SK-N-DZ (cell line): ENCODE measurements at regions not wholly inside any gene's neighbourhood (a gene's known extent, or its start where the extent isn't known, plus 50 kb on each side); places are given as distances from the start of the nearest gene placed in this dataset.

Experiments
- DNase-seq: peaks from one replicate; pipeline ENCODE4 v3.0.0-alpha.2; 2015; ENCODE audit warnings: low spot score

DNA sequence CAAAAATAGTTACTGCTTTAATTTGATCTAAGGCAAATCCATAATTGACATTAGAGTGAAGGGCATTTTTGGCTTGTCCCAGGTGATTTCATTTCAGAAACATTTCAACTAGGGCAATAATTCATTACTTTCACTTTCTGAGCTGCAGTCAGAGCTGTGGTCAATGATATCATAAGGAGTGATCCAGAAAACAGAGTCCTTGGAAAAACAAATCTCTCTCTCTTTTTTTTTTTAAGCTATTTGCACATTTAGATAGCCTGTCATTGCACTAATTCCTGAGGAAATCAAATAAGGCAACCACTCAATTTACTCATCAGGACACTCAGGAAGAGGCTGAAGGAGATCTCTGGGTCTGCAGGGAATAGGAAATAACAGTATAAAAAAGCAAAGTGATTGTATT is 269.5 kb upstream of the LRRC3B start:
- no peak for DNase-seq

DNA sequence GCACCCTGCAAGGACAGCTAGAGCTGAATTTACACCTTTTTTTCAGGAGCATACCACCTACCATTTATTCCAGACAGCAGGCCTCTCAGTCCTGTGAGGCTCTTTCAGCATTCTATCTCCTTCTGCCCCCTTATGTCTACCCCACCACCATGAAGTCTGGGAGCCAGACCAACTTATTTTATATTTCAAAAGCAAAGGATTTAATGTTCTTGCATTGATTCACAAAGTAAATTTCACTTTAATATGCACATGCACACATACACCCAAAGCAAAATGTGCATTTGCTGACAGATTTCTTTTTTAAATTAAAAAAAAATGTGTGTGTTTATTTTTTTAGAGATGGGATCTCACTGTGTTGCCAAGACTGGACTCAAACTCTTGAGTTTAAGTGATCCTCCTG is 264.2 kb upstream of the LRRC3B start:
- DNase-seq, result no peak

DNA sequence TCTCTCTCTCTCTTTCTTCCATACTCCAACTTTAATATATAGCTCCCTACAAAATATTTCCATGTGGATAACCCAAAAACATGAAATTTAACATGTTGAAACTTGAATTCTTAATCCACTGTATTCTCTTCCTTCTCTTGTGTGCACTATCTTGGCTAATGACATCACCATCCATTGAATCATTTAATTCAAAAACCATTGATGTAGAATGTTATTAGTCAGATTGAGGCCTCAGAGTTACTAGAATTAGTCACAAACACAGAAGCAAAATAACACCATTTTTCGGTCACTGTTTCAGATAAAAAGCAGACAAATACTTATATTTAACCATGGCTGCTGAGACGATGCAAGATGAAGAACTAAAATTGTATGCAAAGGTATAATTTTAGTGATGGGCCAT is 256.9 kb upstream of the LRRC3B start:
- DNase-seq, result no peak

DNA sequence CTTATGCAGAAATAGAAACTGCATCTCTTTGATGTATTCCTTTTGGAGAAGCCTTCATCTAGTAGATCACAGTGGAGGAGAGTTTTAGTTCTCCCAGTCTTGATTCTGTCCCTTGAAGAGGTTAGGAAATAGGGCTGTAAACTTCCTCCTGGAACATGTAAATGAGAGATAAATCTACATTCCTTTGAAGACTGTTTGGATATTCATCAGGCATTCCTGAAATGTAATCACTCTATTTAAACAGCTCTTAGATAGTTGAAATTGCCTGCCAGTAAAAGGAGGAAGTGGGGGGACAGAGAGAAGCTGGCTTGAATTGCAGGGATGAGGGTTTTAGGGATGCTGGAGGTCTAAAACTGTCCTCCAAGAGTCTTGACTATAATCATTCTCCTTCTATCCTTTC is 254.3 kb upstream of the LRRC3B start:
- DNase-seq, result no peak

DNA sequence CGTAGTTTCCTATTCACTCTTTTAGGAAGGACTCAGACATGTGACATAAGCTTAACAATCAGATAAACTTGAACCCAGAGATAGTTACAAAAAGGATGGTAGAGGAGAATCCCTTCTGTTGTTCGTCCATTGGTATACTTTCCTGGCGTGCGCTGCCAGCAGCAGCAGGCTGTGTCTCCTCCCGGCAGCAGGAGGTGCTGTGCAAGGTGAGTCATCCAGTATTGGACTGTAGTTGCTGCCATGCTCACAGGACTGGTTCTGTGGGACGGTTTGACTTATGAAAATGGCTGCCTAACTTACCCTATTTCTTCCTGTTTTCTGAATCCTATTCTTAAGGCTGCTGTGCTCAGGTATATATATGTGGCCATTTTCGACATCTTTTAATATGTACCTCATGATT is 253.4 kb upstream of the LRRC3B start:
- no peak for DNase-seq

DNA sequence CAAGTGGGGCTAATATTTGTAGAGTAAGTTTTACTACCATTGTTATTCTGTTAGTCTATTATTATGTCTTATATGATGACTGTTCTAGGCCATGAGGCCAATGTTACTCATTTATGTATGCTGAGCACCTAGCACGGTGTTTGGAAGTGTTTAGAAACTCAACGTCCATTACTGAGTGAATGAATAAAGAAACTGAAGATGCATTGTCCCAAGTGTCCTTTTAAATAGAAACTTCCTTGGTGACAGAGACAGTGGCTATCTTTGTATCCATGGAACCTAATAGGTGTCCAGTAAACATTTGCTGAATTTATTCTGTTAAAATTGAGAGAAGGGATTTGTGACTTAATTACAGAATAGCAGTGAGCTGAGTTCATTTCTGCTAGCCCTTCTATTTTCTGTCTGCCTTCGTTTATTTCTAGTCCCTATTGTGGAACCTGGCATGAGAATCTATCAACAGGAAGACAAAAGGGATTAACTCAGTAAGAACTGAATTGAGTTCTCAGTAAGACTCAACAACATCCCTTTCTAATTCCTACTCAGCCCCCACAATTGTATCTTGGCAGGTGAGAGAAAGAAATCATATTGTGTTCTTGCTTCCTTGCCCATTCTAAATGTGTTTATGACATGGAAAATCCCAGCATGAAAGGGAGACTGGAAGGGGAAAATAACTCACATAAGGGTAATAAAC is 246.6 kb upstream of the LRRC3B start:
- no peak for DNase-seq

DNA sequence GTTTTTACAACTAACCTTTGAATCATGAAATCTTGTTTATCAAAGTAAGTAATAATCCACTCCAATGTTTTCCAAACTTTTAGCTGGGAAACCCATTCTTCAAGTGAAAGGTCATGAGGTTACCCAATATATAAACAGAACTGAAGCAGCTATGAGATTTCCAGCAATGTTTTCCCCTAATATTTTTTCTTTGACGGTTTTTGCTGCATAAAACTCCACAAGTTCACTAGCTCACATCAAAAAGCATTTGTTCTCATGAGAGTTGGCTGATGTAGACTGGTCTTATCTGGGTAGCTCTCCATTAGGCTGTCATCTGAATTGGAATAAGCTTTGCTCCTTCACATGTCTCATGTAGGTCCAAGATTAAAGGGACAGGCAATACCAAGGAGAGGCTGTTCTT is 241.2 kb upstream of the LRRC3B start:
- DNase-seq, result no peak

DNA sequence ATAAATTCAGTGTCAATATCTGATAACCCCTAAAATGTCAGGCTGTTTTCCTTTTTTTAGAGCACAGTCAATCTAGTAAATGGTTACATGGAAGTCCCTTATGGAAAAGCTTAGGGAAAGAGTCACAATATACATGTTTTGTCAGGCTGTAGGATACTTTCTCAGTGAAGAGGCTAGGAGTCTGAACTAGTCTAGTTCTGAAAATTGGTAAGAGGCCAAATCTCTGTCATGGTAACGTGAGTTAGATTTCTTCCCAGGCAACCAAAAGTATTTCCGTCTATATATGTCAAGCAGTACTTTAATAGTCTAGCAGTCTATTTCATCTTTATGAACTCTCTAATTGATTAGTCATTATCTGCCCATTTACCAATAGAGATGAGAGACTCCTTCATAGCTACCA is 215.9 kb upstream of the LRRC3B start:
- DNase-seq, result no peak

DNA sequence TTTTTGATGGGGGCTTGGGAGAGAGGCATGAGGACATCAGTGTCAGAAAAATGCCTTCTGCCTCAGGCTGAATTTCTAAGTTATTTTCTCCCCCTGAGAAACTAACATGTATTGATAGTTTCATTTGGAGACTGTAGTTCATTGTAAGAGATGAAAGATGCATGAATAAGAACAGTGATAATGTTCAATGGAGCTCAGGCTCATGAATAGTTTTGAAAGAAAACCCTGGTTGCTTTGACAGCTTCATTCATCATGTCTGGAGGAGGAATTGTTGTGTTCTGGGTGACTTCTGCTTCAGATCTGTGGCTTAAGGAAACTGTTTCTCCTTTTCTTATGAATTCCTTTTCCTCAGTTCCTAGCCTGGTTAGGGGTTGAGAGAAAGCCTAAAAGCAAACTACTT is 204.0 kb upstream of the LRRC3B start:
- no peak for DNase-seq

DNA sequence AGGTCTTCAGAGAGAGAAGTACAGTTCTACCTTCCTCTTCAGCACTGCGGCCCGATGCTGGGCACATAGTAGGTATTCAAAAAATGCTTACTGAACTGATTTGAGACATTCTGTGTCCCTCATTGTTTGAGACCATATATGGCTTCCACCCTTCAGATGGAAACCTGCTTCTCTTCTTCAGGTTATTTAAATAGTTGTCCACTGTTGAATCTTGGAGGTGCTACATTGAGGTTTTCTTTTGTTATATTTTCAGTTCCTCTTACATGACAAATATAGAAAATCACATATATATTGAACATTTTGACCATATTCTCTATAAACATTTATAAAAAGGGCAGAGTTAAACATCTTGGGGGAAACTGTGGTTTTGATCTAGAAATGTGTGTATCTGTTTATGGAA is 200.2 kb upstream of the LRRC3B start:
- no peak for DNase-seq

DNA sequence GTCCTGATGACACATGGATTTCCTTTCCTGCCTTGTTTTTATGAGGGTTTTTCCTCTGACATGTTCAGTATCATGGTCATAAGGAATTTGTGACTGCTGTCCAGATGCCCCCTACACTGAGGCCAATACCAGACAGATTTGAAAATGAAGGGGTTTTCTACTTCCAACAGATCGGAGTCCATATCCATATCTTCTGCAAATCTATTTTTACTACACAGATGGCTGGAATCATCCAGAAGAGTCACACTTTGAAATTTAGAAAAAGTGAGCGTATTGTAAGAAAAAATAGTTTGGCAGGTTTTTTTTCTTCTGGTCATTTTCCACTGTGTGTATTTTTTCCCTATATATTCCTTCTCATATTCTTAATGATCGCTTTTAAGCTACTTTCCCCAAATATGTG is 197.5 kb upstream of the LRRC3B start:
- no peak for DNase-seq

DNA sequence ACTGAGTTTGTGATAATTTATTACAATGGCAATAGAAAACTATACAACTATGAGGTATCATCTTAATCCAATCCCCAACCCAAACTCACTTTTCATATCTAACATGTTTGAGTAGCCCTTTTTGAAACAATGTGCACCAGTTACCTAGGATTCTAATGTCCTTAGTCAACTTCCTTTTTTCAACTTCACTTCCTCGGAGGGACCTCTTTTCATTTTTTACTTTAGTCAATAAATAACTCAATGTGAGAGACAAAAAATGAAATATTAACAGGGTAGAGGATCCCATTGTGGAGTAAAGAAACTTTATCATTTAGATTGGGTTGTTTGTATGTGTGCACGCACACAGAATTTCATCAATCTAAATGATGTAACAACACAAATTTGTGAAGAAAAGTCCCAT is 193.6 kb upstream of the LRRC3B start:
- no peak for DNase-seq

DNA sequence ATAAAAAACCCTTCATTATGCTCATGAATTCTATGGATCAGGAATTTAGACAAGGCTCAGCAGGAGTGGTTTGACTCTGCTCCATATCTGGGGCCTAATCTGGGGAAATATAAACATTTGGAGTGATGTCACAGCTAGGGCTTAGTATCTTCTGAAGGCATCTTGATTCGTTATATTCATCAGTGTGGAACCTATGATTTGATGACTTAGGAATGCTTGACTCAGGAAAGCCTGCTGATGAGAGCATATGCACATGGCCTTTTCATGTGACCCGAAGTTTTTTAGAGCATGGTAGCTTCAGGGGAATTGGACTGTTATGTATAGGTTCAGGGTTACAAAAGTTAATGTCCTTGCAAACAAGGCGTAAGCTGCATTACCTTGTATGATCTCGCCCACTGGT is 184.9 kb upstream of the LRRC3B start:
- no peak for DNase-seq

DNA sequence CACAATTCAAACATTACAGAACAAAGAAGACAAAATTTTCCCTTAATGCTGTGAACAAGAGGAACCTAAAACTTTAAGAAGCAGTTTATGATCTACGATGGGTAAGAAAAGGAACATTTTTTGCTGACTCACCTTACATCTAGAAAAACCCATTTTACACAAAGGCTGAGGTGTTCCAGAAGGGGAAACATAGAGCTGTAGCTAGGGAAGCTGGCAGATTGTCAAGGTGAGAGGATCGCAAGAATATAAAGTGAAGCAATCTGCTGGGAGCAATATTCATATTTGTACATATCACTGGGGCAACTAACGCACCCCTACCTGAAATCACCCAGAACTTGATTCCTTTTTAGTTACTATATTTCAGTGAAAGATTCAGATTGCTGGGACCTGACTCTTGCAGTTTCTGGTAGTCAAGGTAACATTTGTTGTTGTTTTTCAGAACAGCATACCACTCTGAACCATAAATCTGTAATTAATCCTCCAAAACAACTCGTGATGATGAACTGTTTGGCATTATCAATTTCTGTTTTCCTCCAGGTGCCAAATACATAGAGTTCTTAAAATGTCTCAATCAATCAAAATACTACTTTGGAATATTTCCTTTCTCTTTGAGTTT is 184.1 kb upstream of the LRRC3B start:
- no peak for DNase-seq

DNA sequence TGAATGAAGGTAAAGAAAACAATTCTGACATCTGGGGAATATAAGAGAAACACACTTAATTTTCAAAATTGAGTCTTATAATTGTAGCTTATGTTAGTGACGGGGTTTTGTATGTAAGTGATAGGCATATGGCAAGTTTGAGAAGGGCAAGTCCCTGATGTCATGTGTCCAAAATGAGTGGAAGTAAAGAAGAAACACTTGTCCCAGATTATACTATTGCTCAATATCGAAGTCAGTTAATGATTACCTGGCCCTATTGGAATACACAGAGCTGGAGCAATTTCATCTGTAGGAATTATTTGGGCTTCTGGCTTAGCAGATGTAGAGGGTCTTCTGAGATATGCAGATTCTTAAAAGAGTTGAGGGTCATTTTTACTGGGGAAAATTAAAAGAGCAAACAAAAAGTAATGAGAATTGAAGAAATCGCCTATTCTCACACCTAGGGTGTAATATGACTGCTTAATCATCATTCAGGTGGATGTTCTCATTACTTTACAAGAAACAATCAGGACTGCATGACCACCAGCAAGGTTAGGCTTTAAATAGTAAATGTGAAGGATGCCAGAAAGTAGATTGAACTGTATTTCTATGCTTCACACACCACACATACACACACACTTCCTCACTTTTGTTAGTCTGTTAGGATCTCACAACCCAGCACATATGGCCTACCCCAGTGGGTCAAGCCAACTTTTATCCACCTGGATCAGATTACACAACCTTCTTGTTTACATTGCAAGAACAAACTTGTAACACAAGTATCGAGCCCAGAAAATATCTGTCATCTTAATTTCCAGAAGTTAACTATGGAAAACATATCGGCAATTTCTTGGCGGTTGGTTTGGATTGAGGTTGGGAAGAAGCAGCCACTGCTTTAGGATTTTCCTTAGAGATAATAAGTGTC is 183.3 kb upstream of the LRRC3B start:
- DNase-seq, result no peak

DNA sequence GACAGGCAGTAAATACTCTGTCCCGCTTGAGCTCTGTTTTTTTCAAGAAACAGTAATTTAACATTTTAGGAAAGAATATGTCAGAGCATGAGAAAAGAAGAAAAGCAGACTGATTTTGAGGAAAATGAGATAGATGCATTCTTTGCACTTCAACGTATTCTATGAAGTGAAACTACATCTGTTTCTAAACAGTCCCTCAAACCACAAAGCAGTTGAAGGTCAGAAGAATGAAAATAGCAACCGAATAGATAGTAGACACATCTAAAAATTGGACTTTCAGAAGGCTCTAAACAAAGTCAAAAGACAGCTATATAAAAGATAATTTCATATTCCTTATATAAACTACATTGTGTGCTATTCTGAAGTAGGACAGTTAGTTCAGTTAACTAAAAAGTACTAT is 172.6 kb upstream of the LRRC3B start:
- no peak for DNase-seq

DNA sequence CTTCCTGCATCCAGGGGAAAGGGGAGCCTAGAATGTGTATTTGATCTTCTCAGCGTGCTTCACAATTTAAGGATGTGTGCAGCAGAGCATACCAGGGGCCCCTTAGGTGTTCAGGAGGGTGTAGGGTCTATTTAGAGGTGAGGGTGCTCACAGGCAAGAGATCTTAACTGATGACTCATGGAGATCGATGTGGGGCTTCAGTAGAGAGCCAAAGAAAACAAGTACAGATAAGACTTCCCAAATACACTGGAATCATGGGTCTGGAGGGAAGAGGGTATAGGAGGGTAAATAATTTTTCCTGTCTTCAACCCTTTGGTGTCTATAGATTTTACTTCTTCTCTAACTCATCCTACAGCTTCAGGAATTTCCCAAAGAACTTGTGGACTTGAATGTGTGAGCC is 170.2 kb upstream of the LRRC3B start:
- no peak for DNase-seq

DNA sequence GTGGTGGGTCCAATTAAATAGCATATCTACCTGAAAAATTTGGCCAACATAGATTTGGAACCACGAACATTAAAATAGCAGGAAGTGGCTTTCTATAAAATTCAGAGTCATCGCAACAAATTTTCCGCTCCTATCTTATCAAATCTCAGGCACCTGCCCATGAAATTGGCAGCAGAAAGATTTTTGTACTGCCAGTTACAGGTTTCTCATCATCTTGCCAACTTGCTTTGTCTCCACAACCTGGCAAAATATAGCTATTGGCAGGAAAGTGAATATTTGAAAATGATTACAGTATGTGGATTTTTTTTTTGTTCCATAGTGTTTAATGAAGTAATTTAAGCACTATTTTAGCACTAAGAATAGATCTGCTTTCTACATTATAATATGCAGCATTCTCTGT is 161.6 kb upstream of the LRRC3B start:
- DNase-seq, result no peak

DNA sequence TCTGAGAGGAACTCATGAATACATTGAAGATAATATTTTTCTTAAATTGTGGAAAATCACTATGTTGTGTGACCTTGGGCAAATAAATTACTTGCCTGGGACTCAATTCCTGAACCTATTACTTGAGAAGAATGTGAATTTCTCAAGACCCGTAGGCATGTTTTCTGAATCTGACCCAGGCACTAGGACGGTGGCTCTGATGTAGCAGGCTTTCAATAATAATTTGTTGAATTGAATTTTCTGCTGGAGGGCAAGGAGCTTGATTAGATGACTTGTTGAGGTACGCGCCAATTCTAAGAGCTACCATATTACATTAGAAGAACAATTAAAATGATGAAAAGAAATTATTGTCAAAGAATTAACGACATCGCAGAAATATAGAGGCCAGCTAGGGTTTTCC is 150.2 kb upstream of the LRRC3B start:
- no peak for DNase-seq

DNA sequence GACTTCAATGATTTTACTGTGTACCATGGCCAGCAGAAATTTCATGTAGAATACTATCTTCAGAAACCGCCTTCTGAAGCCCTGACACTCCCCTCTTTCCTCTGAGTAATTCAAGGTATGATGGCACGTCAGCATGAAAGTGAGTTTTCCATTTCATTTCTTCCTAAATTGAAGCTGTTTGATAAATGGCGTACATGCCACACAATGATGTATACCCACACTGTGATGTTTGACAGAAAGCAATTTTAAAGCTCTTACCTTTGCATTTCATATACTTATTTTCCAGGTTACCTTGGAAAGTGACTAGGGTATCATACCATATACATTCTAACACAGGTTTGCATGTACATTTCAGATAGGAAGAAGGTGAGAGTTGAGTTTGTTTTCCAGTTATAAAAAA is 147.9 kb upstream of the LRRC3B start:
- DNase-seq, result no peak

DNA sequence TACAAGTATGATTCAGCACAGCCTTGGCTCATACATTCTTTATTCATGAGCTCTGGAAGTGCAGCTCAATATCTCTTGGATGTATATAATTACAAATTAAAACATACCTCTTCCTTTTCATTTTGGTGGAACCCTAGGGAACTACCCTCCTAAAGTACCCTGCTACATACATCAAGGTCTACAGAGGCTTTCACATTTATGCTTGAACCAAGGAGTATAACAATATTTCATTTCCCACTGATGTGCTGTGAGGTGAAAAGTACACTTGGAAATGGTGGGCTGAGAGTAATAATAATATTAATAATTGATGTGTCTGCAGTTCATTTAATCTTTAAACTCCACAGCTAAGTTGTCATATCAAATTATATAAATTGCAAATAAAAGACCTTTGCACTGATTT is 142.2 kb upstream of the LRRC3B start:
- no peak for DNase-seq

DNA sequence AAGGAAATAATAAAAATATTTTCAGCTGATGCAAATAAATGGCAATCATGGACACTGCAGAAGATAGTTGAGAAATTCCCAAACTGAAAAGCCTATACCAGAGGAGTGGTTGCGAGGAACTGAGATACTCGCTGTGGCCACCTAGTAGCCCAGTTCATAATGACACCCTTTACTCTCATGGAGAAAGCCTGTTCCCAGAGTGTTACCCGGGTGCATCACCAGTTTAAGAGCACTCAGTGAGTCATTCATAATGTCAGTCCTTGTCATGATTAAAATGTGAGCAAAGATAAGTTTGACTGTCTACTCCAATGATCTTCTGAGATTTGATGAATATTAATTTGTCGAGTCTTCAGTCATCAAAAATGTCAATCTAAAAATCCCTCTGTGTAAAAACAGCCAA is 138.4 kb upstream of the LRRC3B start:
- DNase-seq, result peak; percentile 41

DNA sequence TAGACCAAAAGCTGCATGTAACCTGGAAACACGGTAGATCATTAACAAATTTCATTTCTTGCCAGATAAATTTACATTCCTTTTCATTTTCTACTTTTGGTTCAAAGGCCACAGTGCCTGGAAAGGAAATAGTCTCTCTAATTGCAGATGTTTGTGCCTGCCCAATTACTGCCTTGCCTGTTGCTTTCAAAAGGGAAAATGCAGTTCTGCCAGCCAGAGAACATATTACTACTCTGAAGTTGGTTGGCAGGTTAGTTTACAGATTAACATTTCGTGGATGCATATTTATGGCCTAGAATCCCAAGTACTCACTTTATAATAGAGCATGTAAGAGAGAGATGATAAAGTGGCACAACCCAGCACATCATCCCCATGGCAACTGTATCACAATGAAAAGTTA is 124.3 kb upstream of the LRRC3B start:
- no peak for DNase-seq
